GM23248 (cell line): ENCODE measurements at regions not wholly inside any gene's neighbourhood (a gene's known extent, or its start where the extent isn't known, plus 50 kb on each side); places are given as distances from the start of the nearest gene placed in this dataset.

Experiments used
- DNase-seq: peaks from one replicate; pipeline ENCODE4 v3.0.0-alpha.2; 2015
- H2AFZ ChIP-seq: fragments of 200-600 bp; sonication (generic); 2 replicates; pipeline ENCODE4 v1.6.1; 2016; ENCODE audit warnings: antibody characterized with exemption
- H3F3A ChIP-seq: fragments of 200-600 bp; sonication (generic); 2 replicates; pipeline ENCODE4 v1.6.1; 2016; ENCODE audit warnings: mild to moderate bottlenecking, antibody characterized with exemption, mixed run types; ENCODE audit not compliant: insufficient read depth
- H3K27ac ChIP-seq: fragments of 200-600 bp; sonication (generic); 2 replicates; pipeline ENCODE4 v1.5.1; 2016; ENCODE audit warnings: mild to moderate bottlenecking
- H3K27me3 ChIP-seq: fragments of 200-600 bp; sonication (generic); replicated peaks from 2 replicates; pipeline ENCODE4 v1.6.1; 2016; ENCODE audit warnings: mild to moderate bottlenecking; ENCODE audit not compliant: insufficient read depth
- H3K36me3 ChIP-seq: fragments of 200-600 bp; sonication (generic); 2 replicates; pipeline ENCODE4 v1.6.1; 2016; ENCODE audit warnings: low read depth, mild to moderate bottlenecking
- H3K4me1 ChIP-seq: fragments of 200-600 bp; sonication (generic); 2 replicates; pipeline ENCODE4 v1.6.1; 2016; ENCODE audit warnings: mild to moderate bottlenecking; ENCODE audit not compliant: insufficient read depth
- H3K4me2 ChIP-seq: fragments of 200-600 bp; sonication (generic); one replicate; pipeline ENCODE4 v1.6.1; 2016; ENCODE audit warnings: mild to moderate bottlenecking; ENCODE audit not compliant: unreplicated experiment
- H3K4me3 ChIP-seq: fragments of 200-600 bp; sonication (generic); 2 replicates; pipeline ENCODE4 v1.5.1; 2016; ENCODE audit warnings: mild to moderate bottlenecking
- H3K79me2 ChIP-seq: fragments of 200-600 bp; sonication (generic); 2 replicates; pipeline ENCODE4 v1.6.1; 2016; ENCODE audit warnings: mild to moderate bottlenecking; ENCODE audit not compliant: insufficient read depth
- H3K9ac ChIP-seq: fragments of 200-600 bp; sonication (generic); 2 replicates; pipeline ENCODE4 v1.6.1; 2016; ENCODE audit warnings: mild to moderate bottlenecking
- H3K9me2 ChIP-seq: fragments of 200-600 bp; sonication (generic); 2 replicates; pipeline ENCODE4 v1.6.1; 2016; ENCODE audit warnings: mixed run types, mild to moderate bottlenecking, moderate library complexity; ENCODE audit not compliant: insufficient read depth
- H3K9me3 ChIP-seq: fragments of 200-600 bp; sonication (generic); one replicate; pipeline ENCODE4 v1.6.1; 2017; ENCODE audit warnings: low read depth
- H4K20me1 ChIP-seq: fragments of 200-600 bp; sonication (generic); 2 replicates; pipeline ENCODE4 v1.6.0; 2016; ENCODE audit not compliant: insufficient read depth
- EZH2 ChIP-seq: fragments of 200-600 bp; sonication (generic); IDR thresholded peaks from 2 replicates; pipeline ENCODE4 v1.6.1; 2018; ENCODE audit warnings: antibody characterized with exemption, mild to moderate bottlenecking; ENCODE audit not compliant: insufficient read depth, poor library complexity, severe bottlenecking
- EZH2phosphoT487 ChIP-seq: fragments of 200-600 bp; sonication (generic); IDR thresholded peaks from 2 replicates; pipeline ENCODE4 v1.6.1; 2018; ENCODE audit warnings: antibody characterized with exemption, moderate library complexity, mild to moderate bottlenecking, low read depth; ENCODE audit not compliant: insufficient read depth
- WGBS, 2 experiments: methylation state at CpG; one replicate each; pipeline ENCODE4 v1.1.6; 2015 to 2017; ENCODE audit warnings: low lambda C conversion rate in 2 of 2, low coverage in 1 of 2; ENCODE audit errors: missing lambda C conversion rate in 2 of 2; 5-methylcytosine and 5-hydroxymethylcytosine counted together
- in situ Hi-C: fragments of 300-500 bp; cut with MboI; formaldehyde crosslinking; loops from 2 replicates; pipeline ENCODE4 v1.15.0; 2020

DNA sequence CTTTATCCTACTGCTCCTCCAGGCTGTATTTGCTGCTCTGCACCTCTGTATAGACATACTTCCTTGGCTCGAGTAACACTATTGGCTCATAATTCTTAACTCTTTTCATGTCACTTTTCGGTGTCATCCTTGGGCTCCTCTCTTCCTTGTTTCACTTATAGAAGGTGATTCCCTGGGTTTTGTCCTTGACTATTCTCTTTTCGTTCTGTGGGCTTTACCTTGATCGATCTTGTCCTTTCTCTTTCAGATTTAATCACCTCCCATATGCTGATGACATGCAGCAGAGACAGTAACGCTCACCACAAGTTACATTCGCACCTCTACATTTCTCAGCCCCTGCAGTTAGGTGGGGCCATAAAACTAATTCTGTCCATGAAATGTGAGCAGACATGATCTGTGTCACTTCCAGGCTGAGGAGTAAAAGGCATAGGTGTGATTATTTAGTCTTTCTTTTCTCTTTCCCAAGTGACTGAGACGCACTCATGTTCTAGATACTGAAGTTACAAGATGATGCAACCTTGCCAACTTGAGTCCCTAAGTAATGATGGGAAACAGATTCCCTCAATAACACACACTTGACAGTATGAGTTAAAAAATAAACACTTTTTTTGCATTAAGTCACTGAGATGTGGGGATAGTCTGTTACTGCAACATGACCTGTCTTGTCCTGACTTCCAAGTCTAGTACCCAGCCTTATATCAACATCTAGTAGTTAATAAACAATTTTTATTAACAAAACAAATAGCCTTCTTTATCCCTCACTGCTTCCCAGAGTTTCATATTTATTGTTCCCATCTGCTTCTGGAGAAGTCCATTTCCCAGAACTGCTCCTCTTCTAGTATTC lies 49.9 kb upstream of the HAO2 start:
- TF ChIP-seq EZH2, result no peak
- TF ChIP-seq EZH2phosphoT487, result no peak

More for the DNA sequence above, 49.9 kb upstream of the HAO2 start:
- Histone ChIP-seq H3F3A (no peaks in the 10 kb centered on the region), H3K4me2 (no peak overlapping the region), H3K27ac (no peak overlapping the region), H4K20me1 (no peaks in the 10 kb centered on the region), H3K79me2 (no peaks in the 10 kb centered on the region), H3K27me3 (no peaks in the 10 kb centered on the region), H3K4me1 (no peaks in the 10 kb centered on the region), H3K4me3 (no peak overlapping the region), H3K36me3 (no peaks in the 10 kb centered on the region), H3K9ac (no peak overlapping the region), H2AFZ (no peak overlapping the region), H3K9me2 (no peaks in the 10 kb centered on the region), H3K9me3 (no peaks in the 10 kb centered on the region)
- in situ Hi-C loops, result no loop called here
- WGBS, 2 experiments, result 92 to 97% methylated on average over 7 of the region's 7 CpGs
- no peak for DNase-seq
